GM06990 (cell line): ENCODE measurements at regions not wholly inside any gene's neighbourhood (a gene's known extent, or its start where the extent isn't known, plus 50 kb on each side); places are given as distances from the start of the nearest gene placed in this dataset.

Source experiments
- DNase-seq: peaks from one replicate; pipeline ENCODE4 v3.0.0-alpha.2; 2011; ENCODE audit not compliant: insufficient read length; ENCODE audit errors: extremely low read depth
- H3K27me3 ChIP-seq: replicated peaks from 2 replicates; pipeline ENCODE4 v1.6.0; 2011; ENCODE audit warnings: low read length; ENCODE audit not compliant: control insufficient read depth, insufficient read depth
- H3K36me3 ChIP-seq: 2 replicates; pipeline ENCODE4 v1.5.1; 2011; ENCODE audit warnings: low read length; ENCODE audit not compliant: control insufficient read depth, insufficient read depth
- H3K4me3 ChIP-seq: replicated peaks from 2 replicates; pipeline ENCODE4 v1.5.1; 2011; ENCODE audit warnings: low read depth, mild to moderate bottlenecking, control low read depth, low read length
- CTCF ChIP-seq: IDR thresholded peaks from 2 replicates; pipeline ENCODE4 v1.5.1; 2011; ENCODE audit warnings: low read length, control low read depth, mild to moderate bottlenecking, inconsistent platforms; ENCODE audit not compliant: insufficient read depth, poor library complexity, severe bottlenecking

DNA sequence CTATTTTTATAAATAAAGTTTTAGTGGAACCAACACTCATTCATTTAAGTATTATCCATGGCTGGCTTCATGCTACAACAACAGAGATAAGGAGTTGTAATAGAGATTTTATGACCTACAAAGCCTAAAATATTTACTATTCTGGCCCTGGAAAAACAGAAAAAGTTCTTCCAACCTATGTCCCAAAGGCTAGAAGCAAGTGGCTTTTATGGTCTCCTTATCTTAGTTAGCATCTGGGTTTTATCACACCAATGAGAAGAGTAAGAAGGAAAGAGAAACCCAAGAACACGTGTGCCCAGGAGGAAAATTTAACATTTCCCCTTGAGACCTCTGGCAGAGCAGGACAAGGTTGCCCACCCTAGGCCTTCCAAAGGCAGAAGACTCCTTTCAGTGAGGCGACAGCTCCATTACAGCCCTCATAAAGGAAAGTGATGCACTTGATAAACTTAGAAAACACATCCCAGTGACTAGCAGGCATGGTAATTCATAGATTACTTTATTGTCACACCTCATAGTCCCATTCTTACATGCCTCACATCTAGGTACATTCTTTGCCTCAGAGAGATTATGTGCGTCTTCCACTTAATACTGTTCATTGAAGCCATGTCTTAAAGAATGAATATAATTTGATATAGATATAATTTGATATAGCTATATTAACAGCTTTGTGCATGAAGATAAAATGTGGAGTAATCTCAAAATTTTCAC is 113.2 kb upstream of the ACP3 start:
- no peak for TF ChIP-seq CTCF
- Histone ChIP-seq H3K36me3 (no peaks in the 10 kb centered on the region), H3K4me3 (no peak overlapping the region), H3K27me3 (no peaks in the 10 kb centered on the region)
- no peak for DNase-seq

- no peak for DNase-seq
These were observed 111.6 kb upstream of the ACP3 start for GRCh38 chr3:132205609-132206008.

GRCh38 chr3:132209855-132210254 is 107.4 kb upstream of the ACP3 start:
- H3K4me3 ChIP-seq = no peak overlapping the region
- no peaks in the 10 kb centered on the region; the same call in 1 of the 2 replicates for H3K27me3 ChIP-seq
- TF ChIP-seq CTCF = no peak
- no peaks in the 10 kb centered on the region for H3K36me3 ChIP-seq
- no peak for DNase-seq

More at GRCh38 chr3:132205609-132206008, 111.6 kb upstream of the ACP3 start:
- no peak for TF ChIP-seq CTCF
- Histone ChIP-seq H3K4me3 (no peak overlapping the region), H3K27me3 (no peaks in the 10 kb centered on the region; the same call in 1 of the 2 replicates), H3K36me3 (no peaks in the 10 kb centered on the region)

- TF ChIP-seq CTCF = peak; percentile 81
- no peaks in the 10 kb centered on the region for H3K36me3 ChIP-seq
- no peaks in the 10 kb centered on the region; the same call in 1 of the 2 replicates for H3K27me3 ChIP-seq
- no peak overlapping the region for H3K4me3 ChIP-seq
- DNase-seq = no peak
These were observed 106.5 kb upstream of the ACP3 start for GRCh38 chr3:132210476-132211346.

DNA sequence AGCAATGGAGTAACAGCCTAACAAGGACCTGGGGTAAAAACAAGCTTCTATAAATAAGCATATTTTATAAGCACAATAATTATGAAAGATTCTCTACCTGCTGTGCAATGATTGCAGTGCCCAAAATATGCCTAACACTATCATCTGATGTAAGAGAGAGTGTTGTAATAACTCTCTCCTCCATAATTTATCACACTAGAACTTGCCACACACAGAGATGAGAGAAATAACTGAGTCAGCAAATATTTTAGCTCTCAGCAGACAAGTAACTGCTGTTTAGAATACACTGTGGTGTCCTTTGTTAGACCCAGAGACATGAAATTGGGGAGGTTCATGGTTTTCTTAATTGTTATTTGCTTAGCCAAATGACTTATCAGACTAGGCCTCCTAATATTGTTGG is 105.3 kb upstream of the ACP3 start:
- no peaks in the 10 kb centered on the region for H3K36me3 ChIP-seq
- no peak for TF ChIP-seq CTCF
- no peaks in the 10 kb centered on the region; the same call in 1 of the 2 replicates for H3K27me3 ChIP-seq
- H3K4me3 ChIP-seq = no peak overlapping the region
- no peak for DNase-seq
